ENCODE measurements at regions not wholly inside any gene's neighbourhood (a gene's known extent, or its start where the extent isn't known, plus 50 kb on each side); places are given as distances from the start of the nearest gene placed in this dataset.

GRCh38 chr17:77437747-77438146 lies 297.0 kb downstream of the SEC14L1 start:
- POLR2A ChIA-PET, result interaction anchor here (3.2 kb wide), 1 partner anchor 13 kb away, joined by 11 read pairs; no protein-coding TSS in a partner anchor
- no peaks in the 10 kb centered on the region for H3K9me3 ChIP-seq (ENCODE audit: low read length)
- no peak overlapping the region for H2AFZ ChIP-seq (ENCODE audit: low read length)
- peaks cover 25 to 73% of the 10 kb centered on the region in 2 experiments for H3K36me3 ChIP-seq (replicated peaks in 1 of 2; ENCODE audit: control insufficient read depth in 1 of 2, insufficient read depth in 2 of 2, low read length in 2 of 2)
- FAIRE-seq (no peak), DNase-seq (ENCODE audit: low spot score) (no peak), ATAC-seq (no peak)
- intact Hi-C loops (cut with micrococcal nuclease; ENCODE audit: unreplicated experiment), result no loop called here
- H3K27me3 ChIP-seq (ENCODE audit: control insufficient read depth in 1 of 2, insufficient read depth in 2 of 2, low read length in 2 of 2), result no peaks in the 10 kb centered on the region
- H3K79me2 ChIP-seq (ENCODE audit: insufficient read depth, low read length), result peaks cover 37% of the 10 kb centered on the region
- H3K9ac ChIP-seq (ENCODE audit: insufficient read depth, low read depth, low read length), result no peak overlapping the region
- H4K20me1 ChIP-seq (ENCODE audit: insufficient read depth, low read length), result peaks cover 41% of the 10 kb centered on the region; the same call in 1 of the 2 replicates
- CTCF ChIA-PET (ENCODE audit: low intra/inter-chr PET ratio, low total read pairs), result interaction anchor here (0.6 kb wide), 1 partner anchor 56 kb away, joined by 3 read pairs; no protein-coding TSS in a partner anchor
- WGBS (ENCODE audit: low lambda C conversion rate), result 100% methylated on average over 9 of the region's 12 CpGs
- in situ Hi-C loops (cut with HindIII; ENCODE audit: extremely low pct_ligation_motif_present, low pct_unique_long_range_greater_than_20kb), result no loop called here
- no peak overlapping the region for H3K4me3 ChIP-seq (replicated peaks in 1 of 3; ENCODE audit: insufficient read depth in 1 of 3, low read depth in 2 of 3, low read length in 3 of 3)
- BruUV-seq (replicated peaks), result no TSS peak
- no peaks in the 10 kb centered on the region for H3K4me1 ChIP-seq (ENCODE audit: insufficient read depth, low read length)
- H3K4me2 ChIP-seq (ENCODE audit: low read depth, low read length), result no peak overlapping the region
- TF ChIP-seq ZNF598 (CRISPR knock-in tag; IDR thresholded peaks at IDR 0.05; ENCODE audit: borderline replicate concordance) (no peak), PCBP1 (IDR thresholded peaks at IDR 0.05; ENCODE audit: borderline replicate concordance, low read depth, low read length) (0 out of 2 replicates have a peak, but pooled peaks have one; percentile 34), AGO2 (optimal IDR thresholded peaks at IDR 0.05; ENCODE audit: low read depth, low read length) (peak; percentile 75), ZNF687 (CRISPR knock-in tag; IDR thresholded peaks at IDR 0.05) (0 out of 2 replicates have a peak, but pooled peaks have one; percentile 10)
- TF ChIP-seq, protein P1, sequence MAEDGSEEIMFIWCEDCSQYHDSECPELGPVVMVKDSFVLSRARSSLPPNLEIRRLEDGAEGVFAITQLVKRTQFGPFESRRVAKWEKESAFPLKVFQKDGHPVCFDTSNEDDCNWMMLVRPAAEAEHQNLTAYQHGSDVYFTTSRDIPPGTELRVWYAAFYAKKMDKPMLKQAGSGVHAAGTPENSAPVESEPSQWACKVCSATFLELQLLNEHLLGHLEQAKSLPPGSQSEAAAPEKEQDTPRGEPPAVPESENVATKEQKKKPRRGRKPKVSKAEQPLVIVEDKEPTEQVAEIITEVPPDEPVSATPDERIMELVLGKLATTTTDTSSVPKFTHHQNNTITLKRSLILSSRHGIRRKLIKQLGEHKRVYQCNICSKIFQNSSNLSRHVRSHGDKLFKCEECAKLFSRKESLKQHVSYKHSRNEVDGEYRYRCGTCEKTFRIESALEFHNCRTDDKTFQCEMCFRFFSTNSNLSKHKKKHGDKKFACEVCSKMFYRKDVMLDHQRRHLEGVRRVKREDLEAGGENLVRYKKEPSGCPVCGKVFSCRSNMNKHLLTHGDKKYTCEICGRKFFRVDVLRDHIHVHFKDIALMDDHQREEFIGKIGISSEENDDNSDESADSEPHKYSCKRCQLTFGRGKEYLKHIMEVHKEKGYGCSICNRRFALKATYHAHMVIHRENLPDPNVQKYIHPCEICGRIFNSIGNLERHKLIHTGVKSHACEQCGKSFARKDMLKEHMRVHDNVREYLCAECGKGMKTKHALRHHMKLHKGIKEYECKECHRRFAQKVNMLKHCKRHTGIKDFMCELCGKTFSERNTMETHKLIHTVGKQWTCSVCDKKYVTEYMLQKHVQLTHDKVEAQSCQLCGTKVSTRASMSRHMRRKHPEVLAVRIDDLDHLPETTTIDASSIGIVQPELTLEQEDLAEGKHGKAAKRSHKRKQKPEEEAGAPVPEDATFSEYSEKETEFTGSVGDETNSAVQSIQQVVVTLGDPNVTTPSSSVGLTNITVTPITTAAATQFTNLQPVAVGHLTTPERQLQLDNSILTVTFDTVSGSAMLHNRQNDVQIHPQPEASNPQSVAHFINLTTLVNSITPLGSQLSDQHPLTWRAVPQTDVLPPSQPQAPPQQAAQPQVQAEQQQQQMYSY (CRISPR knock-in tag; IDR thresholded peaks at IDR 0.05), result no peak
- no peak overlapping the region for H3K27ac ChIP-seq (ENCODE audit: extremely low read length, insufficient read depth, low read length)

Data from HepG2 (cell line).